Keratinocyte (primary cell): ENCODE measurements at regions not wholly inside any gene's neighbourhood (a gene's known extent, or its start where the extent isn't known, plus 50 kb on each side); places are given as distances from the start of the nearest gene placed in this dataset.

Source experiments
- DNase-seq: peaks from one replicate; pipeline ENCODE4 v3.0.0-alpha.2; 2011; ENCODE audit warnings: low read depth, missing footprints, low spot score
- FAIRE-seq: peaks from 2 replicates; lab custom pipeline; 2011; peaks lifted over from hg19 to GRCh38; lab: Jason Lieb, UNC
- H2AFZ ChIP-seq: 2 replicates; pipeline ENCODE4 v1.6.0; 2012; ENCODE audit warnings: low read length, control low read depth, inconsistent platforms; ENCODE audit not compliant: control insufficient read depth
- H3K27ac ChIP-seq: 2 replicates; pipeline ENCODE4 v1.5.1; 2011; ENCODE audit warnings: low read length; ENCODE audit not compliant: control insufficient read depth, insufficient read depth
- H3K27me3 ChIP-seq: 3 replicates; pipeline ENCODE4 v1.6.0; 2011; ENCODE audit warnings: low read length; ENCODE audit not compliant: control insufficient read depth, insufficient read depth; ENCODE audit errors: extremely low read depth
- H3K36me3 ChIP-seq, 2 experiments: 2 replicates in 1 of 2; 3 replicates in 1 of 2; pipeline ENCODE4 v1.5.1; 2011; ENCODE audit warnings: low read length in 2 of 2, mild to moderate bottlenecking in 1 of 2; ENCODE audit not compliant: control insufficient read depth in 2 of 2, insufficient read depth in 2 of 2; ENCODE audit errors: extremely low read depth in 1 of 2
- H3K4me1 ChIP-seq: 3 replicates; pipeline ENCODE4 v1.5.1; 2011; ENCODE audit warnings: low read length; ENCODE audit not compliant: control insufficient read depth, insufficient read depth; ENCODE audit errors: extremely low read depth
- H3K4me2 ChIP-seq: 3 replicates; pipeline ENCODE4 v1.6.0; 2011; ENCODE audit warnings: low read depth, low read length; ENCODE audit not compliant: control insufficient read depth, insufficient read depth; ENCODE audit errors: extremely low read depth
- H3K4me3 ChIP-seq, 3 experiments: fragments of 200-600 bp in 1 of 3; sonication (generic) in 1 of 3; 2 replicates in 2 of 3; 3 replicates in 1 of 3; pipeline ENCODE4 v1.5.1; 2011 to 2016; ENCODE audit warnings: low read length in 3 of 3, mild to moderate bottlenecking in 3 of 3, control low read depth in 2 of 3, inconsistent platforms in 1 of 3, low read depth in 1 of 3, mixed read lengths in 1 of 3, mixed run types in 1 of 3, moderate library complexity in 1 of 3; ENCODE audit not compliant: control insufficient read depth in 2 of 3, insufficient read depth in 2 of 3; ENCODE audit errors: extremely low read depth in 1 of 3
- H3K79me2 ChIP-seq: 2 replicates; pipeline ENCODE4 v1.6.0; 2012; ENCODE audit warnings: low read length; ENCODE audit not compliant: control insufficient read depth, insufficient read depth
- H3K9ac ChIP-seq: 3 replicates; pipeline ENCODE4 v1.6.0; 2011; ENCODE audit warnings: low read length; ENCODE audit not compliant: control insufficient read depth, insufficient read depth; ENCODE audit errors: extremely low read depth
- H3K9me1 ChIP-seq: 3 replicates; pipeline ENCODE4 v1.6.0; 2011; ENCODE audit warnings: low read length; ENCODE audit not compliant: control insufficient read depth, insufficient read depth; ENCODE audit errors: extremely low read depth
- H3K9me3 ChIP-seq: 2 replicates; pipeline ENCODE4 v1.5.1; 2012; ENCODE audit warnings: low read depth, low read length; ENCODE audit not compliant: control insufficient read depth
- H4K20me1 ChIP-seq: 3 replicates; pipeline ENCODE4 v1.6.0; 2011; ENCODE audit warnings: low read length; ENCODE audit not compliant: control insufficient read depth, insufficient read depth; ENCODE audit errors: extremely low read depth
- CTCF ChIP-seq, 3 experiments: IDR thresholded peaks in 1 of 3; conservative IDR thresholded peaks in 1 of 3; optimal IDR thresholded peaks in 1 of 3; 2 replicates in 2 of 3; 3 replicates in 1 of 3; pipeline versions ENCODE3 to v1.5.1; 2011; ENCODE audit warnings: low read length in 3 of 3, mild to moderate bottlenecking in 3 of 3, moderate library complexity in 2 of 3, control low read depth in 1 of 3, inconsistent platforms in 1 of 3; ENCODE audit not compliant: insufficient read depth in 2 of 3; ENCODE audit errors: extremely low read depth in 1 of 3
- EZH2 ChIP-seq: IDR thresholded peaks from one replicate; pipeline ENCODE4 v1.6.1; 2012; ENCODE audit warnings: inconsistent platforms, mild to moderate bottlenecking, low read length, moderate library complexity
- dilution Hi-C: fragments of 300-500 bp; cut with MboI; formaldehyde crosslinking; loops from one replicate; pipeline ENCODE4 v1.7.0; 2020; ENCODE audit warnings: low sequenced_read_pairs; ENCODE audit not compliant: extremely low pct_ligation_motif_present

GRCh38 chrX:40291553-40291952, 193.8 kb upstream of the BCOR start:
- Histone ChIP-seq H3K27me3 (no peaks in the 10 kb centered on the region), H3K4me3 (no peak overlapping the region), H3K9ac (no peak overlapping the region), H3K36me3 (no peaks in the 10 kb centered on the region), H3K9me3 (no peaks in the 10 kb centered on the region), H3K4me2 (no peak overlapping the region), H3K4me1 (no peaks in the 10 kb centered on the region), H3K79me2 (no peaks in the 10 kb centered on the region), H3K27ac (no peak overlapping the region), H4K20me1 (no peaks in the 10 kb centered on the region), H3K9me1 (no peaks in the 10 kb centered on the region), H2AFZ (no peak overlapping the region)
- TF ChIP-seq CTCF (optimal IDR thresholded peaks at IDR 0.05 in 1 of 3, IDR thresholded peaks at IDR 0.05 in 1 of 3, conservative IDR thresholded peaks at IDR 0.05 in 1 of 3; ENCODE audit: extremely low read depth in 1 of 3, insufficient read depth in 2 of 3, low read length in 3 of 3) (no peak), EZH2 (no peak)
- DNase-seq (no peak), FAIRE-seq (no peak)
- dilution Hi-C loops = no loop called here

DNA sequence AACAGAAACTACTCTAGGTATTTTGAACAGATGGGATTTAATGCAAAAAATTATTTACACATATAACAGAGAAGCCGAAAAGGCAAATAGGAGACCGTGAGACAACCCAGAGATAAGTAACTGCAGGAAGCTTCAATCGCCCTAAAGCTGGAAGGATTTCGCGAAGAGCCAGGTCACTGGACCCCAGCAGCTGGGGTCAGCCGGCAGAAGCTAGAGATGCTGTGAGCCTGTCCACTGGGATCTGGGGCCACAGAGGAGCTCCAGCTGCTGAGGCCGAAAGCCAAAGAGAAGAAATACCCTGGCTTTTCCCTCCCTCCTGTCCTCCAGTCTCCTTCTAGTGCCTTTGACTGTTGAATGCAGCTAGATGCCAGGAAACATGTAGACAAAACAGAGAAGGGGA, 192.8 kb upstream of the BCOR start:
- Histone ChIP-seq H3K4me3 (no peak overlapping the region), H3K4me1 (no peaks in the 10 kb centered on the region), H3K9ac (no peak overlapping the region), H4K20me1 (no peaks in the 10 kb centered on the region), H3K27me3 (no peaks in the 10 kb centered on the region), H3K4me2 (no peak overlapping the region), H3K27ac (no peak overlapping the region), H3K79me2 (no peaks in the 10 kb centered on the region), H3K36me3 (no peaks in the 10 kb centered on the region), H3K9me3 (no peaks in the 10 kb centered on the region), H3K9me1 (no peaks in the 10 kb centered on the region), H2AFZ (no peak overlapping the region)
- DNase-seq (no peak), FAIRE-seq (no peak)
- TF ChIP-seq EZH2 (no peak), CTCF (optimal IDR thresholded peaks at IDR 0.05 in 1 of 3, IDR thresholded peaks at IDR 0.05 in 1 of 3, conservative IDR thresholded peaks at IDR 0.05 in 1 of 3; ENCODE audit: extremely low read depth in 1 of 3, insufficient read depth in 2 of 3, low read length in 3 of 3) (no peak)
- dilution Hi-C loops = no loop called here
